Stimulated activated CD4-positive, alpha-beta T cell treated with anti-CD3 and anti-CD28 coated beads, Interleukin-4, amount 100 ng/mL, for 4 hours (primary cell): ENCODE measurements at regions not wholly inside any gene's neighbourhood (a gene's known extent, or its start where the extent isn't known, plus 50 kb on each side); places are given as distances from the start of the nearest gene placed in this dataset.

Experiments
- DNase-seq, 2 experiments: peaks; one replicate each; pipeline ENCODE4 v3.0.0-alpha.2; 2020

- DNase-seq = no peak
Observed at GRCh38 chr18:75526038-75526437, 98.5 kb upstream of the SMIM21 start.

GRCh38 chr18:75525331-75525730 lies 97.8 kb upstream of the SMIM21 start:
- no peak for DNase-seq

- DNase-seq = no peak
Observed at GRCh38 chr18:75524841-75525240, 97.3 kb upstream of the SMIM21 start.

- DNase-seq = no peak
Observed at GRCh38 chr18:75524181-75524580, 96.7 kb upstream of the SMIM21 start.

- DNase-seq = no peak
Observed at GRCh38 chr18:75521816-75522215, 94.3 kb upstream of the SMIM21 start.

GRCh38 chr18:75518007-75518406 lies 90.5 kb upstream of the SMIM21 start:
- no peak for DNase-seq

GRCh38 chr18:75517286-75517685 lies 89.8 kb upstream of the SMIM21 start:
- DNase-seq = no peak

- no peak for DNase-seq
Observed at GRCh38 chr18:75507636-75508035, 80.1 kb upstream of the SMIM21 start.

GRCh38 chr18:75506913-75507312 lies 79.4 kb upstream of the SMIM21 start:
- no peak for DNase-seq

- DNase-seq = no peak
Observed at GRCh38 chr18:75504469-75504868, 77.0 kb upstream of the SMIM21 start.

GRCh38 chr18:75503615-75504014 lies 76.1 kb upstream of the SMIM21 start:
- no peak for DNase-seq

- no peak for DNase-seq
Observed at GRCh38 chr18:75502286-75502685, 74.8 kb upstream of the SMIM21 start.

- no peak for DNase-seq
Observed at GRCh38 chr18:75500545-75500944, 73.0 kb upstream of the SMIM21 start.

- no peak for DNase-seq
Observed at GRCh38 chr18:75497576-75498235, 70.2 kb upstream of the SMIM21 start.

- DNase-seq = no peak
Observed at GRCh38 chr18:75496151-75496550, 68.6 kb upstream of the SMIM21 start.

GRCh38 chr18:75492852-75493251 lies 65.3 kb upstream of the SMIM21 start:
- DNase-seq = no peak

GRCh38 chr18:75491361-75491760 lies 63.9 kb upstream of the SMIM21 start:
- DNase-seq = no peak

- no peak for DNase-seq
Observed at GRCh38 chr18:75489493-75490190, 62.1 kb upstream of the SMIM21 start.

GRCh38 chr18:75483662-75484061 lies 56.2 kb upstream of the SMIM21 start:
- DNase-seq = no peak

- no peak for DNase-seq
Observed at GRCh38 chr18:75482880-75483279, 55.4 kb upstream of the SMIM21 start.

GRCh38 chr18:75480487-75480886 lies 53.0 kb upstream of the SMIM21 start:
- no peak for DNase-seq

GRCh38 chr18:75478996-75479880 lies 51.7 kb upstream of the SMIM21 start:
- DNase-seq = no peak

GRCh38 chr18:75477900-75478299 lies 50.4 kb upstream of the SMIM21 start:
- DNase-seq = no peak
